Ascending aorta (tissue), 2 donors: ENCODE measurements at regions not wholly inside any gene's neighbourhood (a gene's known extent, or its start where the extent isn't known, plus 50 kb on each side); places are given as distances from the start of the nearest gene placed in this dataset.

Experiments
- DNase-seq, 2 donors: peaks; one replicate each; pipeline ENCODE4 v3.0.0-alpha.2; 2019; ENCODE audit warnings: low spot score in 2 of 2
- H3K27ac ChIP-seq, 2 donors: fragments of 200-600 bp; sonication (generic); one replicate each; pipeline ENCODE4 v1.5.1; 2016 to 2017; ENCODE audit warnings: mild to moderate bottlenecking in 1 of 2
- H3K27me3 ChIP-seq: fragments of 200-600 bp; sonication (generic); one replicate; pipeline ENCODE4 v1.5.1; 2017
- H3K36me3 ChIP-seq, 2 donors: fragments of 200-600 bp; sonication (generic); one replicate each; pipeline ENCODE4 v1.5.1; 2016
- H3K4me1 ChIP-seq, 2 donors: fragments of 200-600 bp; sonication (generic); one replicate each; pipeline ENCODE4 v1.5.1; 2016 to 2017; ENCODE audit warnings: mild to moderate bottlenecking in 1 of 2
- H3K4me3 ChIP-seq, 2 donors: fragments of 200-600 bp; sonication (generic); one replicate each; pipeline ENCODE4 v1.5.1; 2016 to 2017; ENCODE audit warnings: mild to moderate bottlenecking in 1 of 2
- H3K9me3 ChIP-seq, 2 donors: fragments of 200-600 bp; sonication (generic); one replicate each; pipeline ENCODE4 v1.5.1; 2016
- intact Hi-C: fragments of 100-400 bp; cut with DNase I; formaldehyde crosslinking; loops from one replicate; pipeline ENCODE4 v1.15.1; 2023
- TF ChIP-seq, protein P1 (sequence below), 3 experiments: fragments of 200-600 bp in 2 of 3; fragments of 450-650 bp in 1 of 3; sonication (generic) in 2 of 3; IDR thresholded peaks; one replicate each; pipeline ENCODE4 v1.5.1; 2016 to 2019; ENCODE audit warnings: antibody characterized with exemption in 3 of 3, mild to moderate bottlenecking in 1 of 3, moderate library complexity in 1 of 3

DNA sequence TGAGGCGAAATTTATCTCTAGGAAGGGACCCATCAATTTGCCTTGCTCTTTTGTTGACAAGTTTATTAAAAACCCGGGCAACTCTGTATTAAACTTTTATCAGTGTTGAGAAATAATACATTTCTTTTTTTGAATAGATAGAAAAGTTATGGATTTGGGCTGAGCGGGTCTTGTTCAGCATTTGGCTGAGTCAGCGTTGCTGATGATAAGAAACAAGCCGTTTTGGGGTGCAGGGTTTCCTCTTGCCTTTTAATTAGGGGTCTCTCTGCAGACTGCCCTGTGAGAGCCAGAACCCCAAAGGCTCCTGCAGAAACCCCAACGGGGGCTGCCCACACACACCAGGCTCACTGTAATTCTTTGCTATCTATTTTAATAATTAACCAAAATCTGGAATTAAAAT is 82.1 kb upstream of the SLCO4A1 start:
- H3K36me3 ChIP-seq, result no peaks in the 10 kb centered on the region
- intact Hi-C loops, result no loop called here
- DNase-seq, result no peak
- H3K4me3 ChIP-seq, result no peak overlapping the region
- H3K4me1 ChIP-seq, result no peaks in the 10 kb centered on the region
- H3K9me3 ChIP-seq, result no peaks in the 10 kb centered on the region
- TF ChIP-seq, protein P1, sequence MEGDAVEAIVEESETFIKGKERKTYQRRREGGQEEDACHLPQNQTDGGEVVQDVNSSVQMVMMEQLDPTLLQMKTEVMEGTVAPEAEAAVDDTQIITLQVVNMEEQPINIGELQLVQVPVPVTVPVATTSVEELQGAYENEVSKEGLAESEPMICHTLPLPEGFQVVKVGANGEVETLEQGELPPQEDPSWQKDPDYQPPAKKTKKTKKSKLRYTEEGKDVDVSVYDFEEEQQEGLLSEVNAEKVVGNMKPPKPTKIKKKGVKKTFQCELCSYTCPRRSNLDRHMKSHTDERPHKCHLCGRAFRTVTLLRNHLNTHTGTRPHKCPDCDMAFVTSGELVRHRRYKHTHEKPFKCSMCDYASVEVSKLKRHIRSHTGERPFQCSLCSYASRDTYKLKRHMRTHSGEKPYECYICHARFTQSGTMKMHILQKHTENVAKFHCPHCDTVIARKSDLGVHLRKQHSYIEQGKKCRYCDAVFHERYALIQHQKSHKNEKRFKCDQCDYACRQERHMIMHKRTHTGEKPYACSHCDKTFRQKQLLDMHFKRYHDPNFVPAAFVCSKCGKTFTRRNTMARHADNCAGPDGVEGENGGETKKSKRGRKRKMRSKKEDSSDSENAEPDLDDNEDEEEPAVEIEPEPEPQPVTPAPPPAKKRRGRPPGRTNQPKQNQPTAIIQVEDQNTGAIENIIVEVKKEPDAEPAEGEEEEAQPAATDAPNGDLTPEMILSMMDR (IDR thresholded peaks at IDR 0.05), result no peak
- no peak overlapping the region for H3K27ac ChIP-seq
- no peaks in the 10 kb centered on the region for H3K27me3 ChIP-seq

DNA sequence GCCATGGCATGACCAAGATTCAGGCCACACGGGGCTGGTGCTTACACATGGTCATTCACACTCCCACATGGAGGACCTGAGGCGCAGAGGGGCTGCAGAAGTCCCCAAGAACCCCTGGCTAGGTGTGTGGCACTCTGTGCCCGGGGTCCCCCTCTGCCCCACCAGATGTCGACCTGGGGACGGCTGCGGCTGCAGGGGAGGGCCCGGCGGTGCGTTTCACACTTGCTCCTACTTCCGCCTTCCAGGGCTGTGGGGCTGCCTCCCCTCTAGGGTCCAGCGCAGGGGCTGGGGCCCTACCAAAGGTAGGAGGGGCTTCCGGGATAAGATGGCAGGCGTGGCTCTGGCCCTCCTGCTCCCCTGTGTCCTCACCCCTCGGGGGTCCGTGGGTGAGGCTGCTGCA is 81.1 kb upstream of the SLCO4A1 start:
- H3K4me1 ChIP-seq, result no peaks in the 10 kb centered on the region
- no peak overlapping the region for H3K4me3 ChIP-seq
- H3K9me3 ChIP-seq, result no peaks in the 10 kb centered on the region
- intact Hi-C loops, result no loop called here
- DNase-seq, result no peak
- no peaks in the 10 kb centered on the region for H3K36me3 ChIP-seq
- no peak overlapping the region for H3K27ac ChIP-seq
- no peaks in the 10 kb centered on the region for H3K27me3 ChIP-seq
- TF ChIP-seq, protein P1 (IDR thresholded peaks at IDR 0.05), result no peak

DNA sequence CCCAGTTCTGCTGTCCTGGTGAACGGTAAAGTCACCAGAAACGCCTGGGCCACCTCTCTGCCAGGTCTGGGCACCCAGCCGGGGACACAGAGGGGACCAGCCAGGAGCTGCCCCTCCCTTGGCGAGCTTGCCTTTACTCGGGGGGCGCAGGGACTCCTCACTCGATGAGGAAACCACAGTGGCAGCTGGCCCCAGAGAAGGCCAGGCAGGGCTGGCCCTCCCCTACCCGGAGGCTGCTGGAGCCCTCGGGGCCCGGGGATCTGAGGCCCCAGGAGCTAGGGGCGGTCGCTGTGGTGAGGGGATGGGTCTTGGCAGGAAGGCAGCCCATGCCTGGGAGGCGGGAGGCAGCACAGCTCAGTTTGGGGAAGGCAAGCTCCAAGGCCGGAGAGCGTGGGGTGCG is 80.4 kb upstream of the SLCO4A1 start:
- intact Hi-C loops, result no loop called here
- TF ChIP-seq, protein P1 (IDR thresholded peaks at IDR 0.05), result no peak
- no peak for DNase-seq
- no peaks in the 10 kb centered on the region for H3K27me3 ChIP-seq
- H3K4me1 ChIP-seq, result no peaks in the 10 kb centered on the region
- H3K9me3 ChIP-seq, result no peaks in the 10 kb centered on the region
- H3K27ac ChIP-seq, result no peak overlapping the region
- H3K36me3 ChIP-seq, result no peaks in the 10 kb centered on the region
- H3K4me3 ChIP-seq, result no peak overlapping the region

GRCh38 chr20:62562831-62563230 is 79.5 kb upstream of the SLCO4A1 start:
- Histone ChIP-seq H3K27ac (no peak overlapping the region), H3K4me1 (no peaks in the 10 kb centered on the region), H3K4me3 (no peak overlapping the region), H3K9me3 (no peaks in the 10 kb centered on the region), H3K27me3 (no peaks in the 10 kb centered on the region), H3K36me3 (no peaks in the 10 kb centered on the region)
- TF ChIP-seq, protein P1 (IDR thresholded peaks at IDR 0.05), result no peak
- intact Hi-C loops, result no loop called here
- no peak for DNase-seq

GRCh38 chr20:62563561-62563960 is 78.7 kb upstream of the SLCO4A1 start:
- Histone ChIP-seq H3K36me3 (no peaks in the 10 kb centered on the region), H3K9me3 (no peaks in the 10 kb centered on the region), H3K4me1 (no peaks in the 10 kb centered on the region), H3K27me3 (no peaks in the 10 kb centered on the region), H3K4me3 (no peak overlapping the region), H3K27ac (no peak overlapping the region)
- no peak for DNase-seq
- TF ChIP-seq, protein P1 (IDR thresholded peaks at IDR 0.05), result no peak
- intact Hi-C loops, result no loop called here
